ENCODE measurements at regions not wholly inside any gene's neighbourhood (a gene's known extent, or its start where the extent isn't known, plus 50 kb on each side); places are given as distances from the start of the nearest gene placed in this dataset.

DNA sequence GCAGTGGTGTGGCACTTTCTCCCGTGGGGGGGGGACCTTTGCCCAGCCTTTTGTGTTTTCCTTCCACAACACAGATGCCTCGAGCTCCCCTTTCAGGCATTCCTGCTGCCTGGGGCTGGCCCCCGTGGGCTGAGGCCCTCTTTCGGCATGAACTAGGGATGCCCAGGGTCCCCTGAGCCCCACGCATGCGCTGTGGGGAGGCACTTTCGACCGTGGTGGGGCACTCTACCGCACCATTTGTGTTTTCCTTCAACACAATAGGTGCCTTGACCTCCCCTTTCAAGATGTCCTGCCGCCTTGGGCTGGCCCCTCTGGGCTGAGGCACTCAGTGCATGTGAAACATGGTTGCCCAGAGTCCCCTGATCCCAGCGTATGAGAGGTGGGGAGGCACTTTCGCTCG lies 363.7 kb downstream of the ALG10 start:
- no peaks in the 10 kb centered on the region for H4K20me1 ChIP-seq (ENCODE audit: insufficient read depth)
- no peak for DNase-seq
- TF ChIP-seq, protein P1, sequence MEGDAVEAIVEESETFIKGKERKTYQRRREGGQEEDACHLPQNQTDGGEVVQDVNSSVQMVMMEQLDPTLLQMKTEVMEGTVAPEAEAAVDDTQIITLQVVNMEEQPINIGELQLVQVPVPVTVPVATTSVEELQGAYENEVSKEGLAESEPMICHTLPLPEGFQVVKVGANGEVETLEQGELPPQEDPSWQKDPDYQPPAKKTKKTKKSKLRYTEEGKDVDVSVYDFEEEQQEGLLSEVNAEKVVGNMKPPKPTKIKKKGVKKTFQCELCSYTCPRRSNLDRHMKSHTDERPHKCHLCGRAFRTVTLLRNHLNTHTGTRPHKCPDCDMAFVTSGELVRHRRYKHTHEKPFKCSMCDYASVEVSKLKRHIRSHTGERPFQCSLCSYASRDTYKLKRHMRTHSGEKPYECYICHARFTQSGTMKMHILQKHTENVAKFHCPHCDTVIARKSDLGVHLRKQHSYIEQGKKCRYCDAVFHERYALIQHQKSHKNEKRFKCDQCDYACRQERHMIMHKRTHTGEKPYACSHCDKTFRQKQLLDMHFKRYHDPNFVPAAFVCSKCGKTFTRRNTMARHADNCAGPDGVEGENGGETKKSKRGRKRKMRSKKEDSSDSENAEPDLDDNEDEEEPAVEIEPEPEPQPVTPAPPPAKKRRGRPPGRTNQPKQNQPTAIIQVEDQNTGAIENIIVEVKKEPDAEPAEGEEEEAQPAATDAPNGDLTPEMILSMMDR (IDR thresholded peaks at IDR 0.05) = no peak
- TF ChIP-seq SMC3 (IDR thresholded peaks at IDR 0.05; ENCODE audit: low read depth, low read length) (no peak), NRF1 (IDR thresholded peaks at IDR 0.05; ENCODE audit: low read depth, low read length) (no peak), YY1 (IDR thresholded peaks at IDR 0.05; ENCODE audit: low read depth) (no peak), RAD21 (IDR thresholded peaks at IDR 0.05; ENCODE audit: low read length) (no peak), TAF1 (IDR thresholded peaks at IDR 0.05; ENCODE audit: borderline replicate concordance, low read depth, low read length) (no peak), GABPA (IDR thresholded peaks at IDR 0.05; ENCODE audit: low read depth) (no peak), EZH2phosphoT487 (IDR thresholded peaks at IDR 0.05; ENCODE audit: borderline replicate concordance, low read depth) (no peak), MXI1 (IDR thresholded peaks at IDR 0.05; ENCODE audit: low read depth, low read length) (no peak), TEAD4 (IDR thresholded peaks at IDR 0.05; ENCODE audit: borderline replicate concordance, insufficient read depth) (no peak), MEF2A (IDR thresholded peaks at IDR 0.05; ENCODE audit: borderline replicate concordance, low read depth) (no peak), RXRA (IDR thresholded peaks at IDR 0.05; ENCODE audit: borderline replicate concordance, low read depth) (no peak), FOSL2 (IDR thresholded peaks at IDR 0.05; ENCODE audit: borderline replicate concordance, low read depth) (no peak)
- TF ChIP-seq, protein P2, sequence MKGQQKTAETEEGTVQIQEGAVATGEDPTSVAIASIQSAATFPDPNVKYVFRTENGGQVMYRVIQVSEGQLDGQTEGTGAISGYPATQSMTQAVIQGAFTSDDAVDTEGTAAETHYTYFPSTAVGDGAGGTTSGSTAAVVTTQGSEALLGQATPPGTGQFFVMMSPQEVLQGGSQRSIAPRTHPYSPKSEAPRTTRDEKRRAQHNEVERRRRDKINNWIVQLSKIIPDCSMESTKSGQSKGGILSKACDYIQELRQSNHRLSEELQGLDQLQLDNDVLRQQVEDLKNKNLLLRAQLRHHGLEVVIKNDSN (IDR thresholded peaks at IDR 0.05; ENCODE audit: borderline replicate concordance, low read depth) = no peak
- TF ChIP-seq, protein P3, sequence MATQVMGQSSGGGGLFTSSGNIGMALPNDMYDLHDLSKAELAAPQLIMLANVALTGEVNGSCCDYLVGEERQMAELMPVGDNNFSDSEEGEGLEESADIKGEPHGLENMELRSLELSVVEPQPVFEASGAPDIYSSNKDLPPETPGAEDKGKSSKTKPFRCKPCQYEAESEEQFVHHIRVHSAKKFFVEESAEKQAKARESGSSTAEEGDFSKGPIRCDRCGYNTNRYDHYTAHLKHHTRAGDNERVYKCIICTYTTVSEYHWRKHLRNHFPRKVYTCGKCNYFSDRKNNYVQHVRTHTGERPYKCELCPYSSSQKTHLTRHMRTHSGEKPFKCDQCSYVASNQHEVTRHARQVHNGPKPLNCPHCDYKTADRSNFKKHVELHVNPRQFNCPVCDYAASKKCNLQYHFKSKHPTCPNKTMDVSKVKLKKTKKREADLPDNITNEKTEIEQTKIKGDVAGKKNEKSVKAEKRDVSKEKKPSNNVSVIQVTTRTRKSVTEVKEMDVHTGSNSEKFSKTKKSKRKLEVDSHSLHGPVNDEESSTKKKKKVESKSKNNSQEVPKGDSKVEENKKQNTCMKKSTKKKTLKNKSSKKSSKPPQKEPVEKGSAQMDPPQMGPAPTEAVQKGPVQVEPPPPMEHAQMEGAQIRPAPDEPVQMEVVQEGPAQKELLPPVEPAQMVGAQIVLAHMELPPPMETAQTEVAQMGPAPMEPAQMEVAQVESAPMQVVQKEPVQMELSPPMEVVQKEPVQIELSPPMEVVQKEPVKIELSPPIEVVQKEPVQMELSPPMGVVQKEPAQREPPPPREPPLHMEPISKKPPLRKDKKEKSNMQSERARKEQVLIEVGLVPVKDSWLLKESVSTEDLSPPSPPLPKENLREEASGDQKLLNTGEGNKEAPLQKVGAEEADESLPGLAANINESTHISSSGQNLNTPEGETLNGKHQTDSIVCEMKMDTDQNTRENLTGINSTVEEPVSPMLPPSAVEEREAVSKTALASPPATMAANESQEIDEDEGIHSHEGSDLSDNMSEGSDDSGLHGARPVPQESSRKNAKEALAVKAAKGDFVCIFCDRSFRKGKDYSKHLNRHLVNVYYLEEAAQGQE (IDR thresholded peaks at IDR 0.05; ENCODE audit: low read depth, low read length) = no peak
- TF ChIP-seq, protein P4, sequence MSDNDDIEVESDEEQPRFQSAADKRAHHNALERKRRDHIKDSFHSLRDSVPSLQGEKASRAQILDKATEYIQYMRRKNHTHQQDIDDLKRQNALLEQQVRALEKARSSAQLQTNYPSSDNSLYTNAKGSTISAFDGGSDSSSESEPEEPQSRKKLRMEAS (IDR thresholded peaks at IDR 0.05; ENCODE audit: low read depth) = no peak
- no peaks in the 10 kb centered on the region for H3F3A ChIP-seq (replicated peaks; ENCODE audit: insufficient read depth)
- H2AFZ ChIP-seq (ENCODE audit: low read depth) = no peak overlapping the region
- CTCF ChIA-PET = no interaction called here
- no peak overlapping the region for H3K9ac ChIP-seq
- no peaks in the 10 kb centered on the region for H3K36me3 ChIP-seq (replicated peaks in 1 of 2; ENCODE audit: control insufficient read depth in 1 of 2, insufficient read depth in 2 of 2, low read length in 1 of 2)
- POLR2A ChIA-PET = no interaction called here
- no peaks in the 10 kb centered on the region for H3K9me2 ChIP-seq
- no peaks in the 10 kb centered on the region for H3K9me3 ChIP-seq
- no peak overlapping the region for H3K27ac ChIP-seq (ENCODE audit: low read depth in 2 of 2, low read length in 1 of 2)
- H3K4me1 ChIP-seq (ENCODE audit: control insufficient read depth in 1 of 2, insufficient read depth in 2 of 2, low read depth in 1 of 2, low read length in 1 of 2) = no peaks in the 10 kb centered on the region
- H3K79me2 ChIP-seq (ENCODE audit: insufficient read depth) = no peaks in the 10 kb centered on the region
- H3K4me2 ChIP-seq = no peak overlapping the region
- H3K27me3 ChIP-seq (ENCODE audit: insufficient read depth) = peaks cover 61% of the 10 kb centered on the region
- 3% methylated on average over 12 of the region's 13 CpGs for WGBS (ENCODE audit: low lambda C conversion rate)
- H3K4me3 ChIP-seq (ENCODE audit: low read depth in 2 of 2, low read length in 1 of 2) = no peak overlapping the region
